Activated CD4-positive, alpha-beta T cell treated with anti-CD3 and anti-CD28 coated beads for 4 hours (primary cell): ENCODE measurements at regions not wholly inside any gene's neighbourhood (a gene's known extent, or its start where the extent isn't known, plus 50 kb on each side); places are given as distances from the start of the nearest gene placed in this dataset.
"Not testable (repeated sequence)": the region's sequence is repeated elsewhere in the genome, so short reads cannot be mapped to it uniquely, and the experiment has no call there.

Experiments
- DNase-seq, 2 donors: peaks; one replicate each; pipeline ENCODE4 v3.0.0-alpha.2; 2020

GRCh38 chr4:164536814-164537213, 217.1 kb upstream of the SMIM31 start:
- DNase-seq = no peak

GRCh38 chr4:164538097-164538496, 215.8 kb upstream of the SMIM31 start:
- no peak for DNase-seq

GRCh38 chr4:164540987-164541386, 212.9 kb upstream of the SMIM31 start:
- DNase-seq = no peak

GRCh38 chr4:164542431-164542830, 211.5 kb upstream of the SMIM31 start:
- no peak for DNase-seq

- no peak for DNase-seq
Measured at GRCh38 chr4:164550989-164551712, 202.8 kb upstream of the SMIM31 start.

- DNase-seq = no peak
Measured at GRCh38 chr4:164551713-164552040, 202.3 kb upstream of the SMIM31 start.

- DNase-seq = no peak
Measured at GRCh38 chr4:164571593-164572390, 182.1 kb upstream of the SMIM31 start.

GRCh38 chr4:164572877-164573279, 181.1 kb upstream of the SMIM31 start:
- no peak for DNase-seq

- DNase-seq = no peak
Measured at GRCh38 chr4:164575861-164576260, 178.1 kb upstream of the SMIM31 start.

- DNase-seq = no peak
Measured at GRCh38 chr4:164579270-164579942, 174.5 kb upstream of the SMIM31 start.

GRCh38 chr4:164591666-164592065, 162.3 kb upstream of the SMIM31 start:
- DNase-seq = no peak

GRCh38 chr4:164595751-164596150, 158.2 kb upstream of the SMIM31 start:
- no peak for DNase-seq

GRCh38 chr4:164596318-164596878, 157.5 kb upstream of the SMIM31 start:
- no peak for DNase-seq

- DNase-seq = no peak
Measured at GRCh38 chr4:164596927-164597326, 157.0 kb upstream of the SMIM31 start.

GRCh38 chr4:164601653-164602052, 152.3 kb upstream of the SMIM31 start:
- no peak for DNase-seq

GRCh38 chr4:164605791-164606190, 148.1 kb upstream of the SMIM31 start:
- DNase-seq = not testable (repeated sequence)

- DNase-seq = no peak
Measured at GRCh38 chr4:164606478-164606877, 147.5 kb upstream of the SMIM31 start.

GRCh38 chr4:164613256-164613655, 140.7 kb upstream of the SMIM31 start:
- DNase-seq = no peak

- no peak for DNase-seq
Measured at GRCh38 chr4:164613792-164614191, 140.1 kb upstream of the SMIM31 start.

- no peak for DNase-seq
Measured at GRCh38 chr4:164614329-164614728, 139.6 kb upstream of the SMIM31 start.

GRCh38 chr4:164614999-164615398, 138.9 kb upstream of the SMIM31 start:
- DNase-seq = no peak

GRCh38 chr4:164615964-164616363, 138.0 kb upstream of the SMIM31 start:
- DNase-seq = no peak

- DNase-seq = no peak
Measured at GRCh38 chr4:164616961-164617360, 137.0 kb upstream of the SMIM31 start.

- no peak for DNase-seq
Measured at GRCh38 chr4:164617426-164617825, 136.5 kb upstream of the SMIM31 start.
